GM23338 (cell line): ENCODE measurements at regions not wholly inside any gene's neighbourhood (a gene's known extent, or its start where the extent isn't known, plus 50 kb on each side); places are given as distances from the start of the nearest gene placed in this dataset.

Experiments
- ATAC-seq: fragments of 200-7000 bp; cut with Tn5 transposase; 3 replicates; pipeline ENCODE4 v1.9.1; 2020
- DNase-seq: peaks from one replicate; pipeline ENCODE4 v3.0.0-alpha.2; 2015; ENCODE audit warnings: low spot score
- H2AFZ ChIP-seq: fragments of 200-600 bp; sonication (generic); 2 replicates; pipeline ENCODE4 v1.8.0; 2016; ENCODE audit warnings: antibody characterized with exemption, mild to moderate bottlenecking, moderate library complexity
- H3F3A ChIP-seq: fragments of 200-600 bp; sonication (generic); replicated peaks from 2 replicates; pipeline ENCODE4 v1.8.0; 2017; ENCODE audit warnings: antibody characterized with exemption, mixed run types, low read depth
- H3K27ac ChIP-seq: fragments of 200-600 bp; sonication (generic); 2 replicates; pipeline ENCODE4 v1.6.1; 2016; ENCODE audit warnings: low read depth
- H3K27me3 ChIP-seq: fragments of 200-600 bp; sonication (generic); 2 replicates; pipeline ENCODE4 v1.8.0; 2016; ENCODE audit warnings: mild to moderate bottlenecking, mixed run types, moderate library complexity; ENCODE audit not compliant: insufficient read depth
- H3K36me3 ChIP-seq: fragments of 200-600 bp; sonication (generic); 2 replicates; pipeline ENCODE4 v1.8.0; 2016; ENCODE audit warnings: mild to moderate bottlenecking; ENCODE audit not compliant: insufficient read depth
- H3K4me1 ChIP-seq: fragments of 200-600 bp; sonication (generic); 2 replicates; pipeline ENCODE4 v1.8.0; 2016; ENCODE audit warnings: mild to moderate bottlenecking, moderate library complexity; ENCODE audit not compliant: insufficient read depth
- H3K4me2 ChIP-seq: fragments of 200-600 bp; sonication (generic); 2 replicates; pipeline ENCODE4 v1.7.1; 2017; ENCODE audit warnings: mixed run types
- H3K4me3 ChIP-seq: fragments of 200-600 bp; sonication (generic); 2 replicates; pipeline ENCODE4 v1.6.1; 2016; ENCODE audit warnings: mixed run types
- H3K79me2 ChIP-seq: fragments of 200-600 bp; sonication (generic); replicated peaks from 2 replicates; pipeline ENCODE4 v1.8.0; 2017; ENCODE audit warnings: mild to moderate bottlenecking; ENCODE audit not compliant: insufficient read depth
- H3K9me2 ChIP-seq: fragments of 200-600 bp; sonication (generic); 2 replicates; pipeline ENCODE4 v1.8.0; 2017; ENCODE audit not compliant: insufficient read depth
- H4K20me1 ChIP-seq: fragments of 200-600 bp; sonication (generic); replicated peaks from 2 replicates; pipeline ENCODE4 v1.8.0; 2017; ENCODE audit warnings: mild to moderate bottlenecking; ENCODE audit not compliant: insufficient read depth
- H3K27ac Mint-ChIP-seq: 2 replicates; pipeline ENCODE4 v1.8.0; 2020; ENCODE audit warnings: inconsistent platforms, mild to moderate bottlenecking, moderate library complexity, mixed read lengths
- H3K27me3 Mint-ChIP-seq: 3 replicates; pipeline ENCODE4 v1.8.0; 2022; ENCODE audit warnings: low read depth, mild to moderate bottlenecking, moderate library complexity, mixed read lengths, inconsistent platforms; ENCODE audit not compliant: insufficient read depth, poor library complexity
- H3K36me3 Mint-ChIP-seq: 3 replicates; pipeline ENCODE4 v1.8.0; 2021; ENCODE audit warnings: low read depth, mild to moderate bottlenecking, inconsistent platforms, moderate library complexity, mixed read lengths
- H3K4me1 Mint-ChIP-seq: 3 replicates; pipeline ENCODE4 v1.8.0; 2020; ENCODE audit warnings: mild to moderate bottlenecking, inconsistent platforms, mixed read lengths
- H3K4me3 Mint-ChIP-seq: 3 replicates; pipeline ENCODE4 v1.8.0; 2021; ENCODE audit warnings: moderate library complexity, mild to moderate bottlenecking, inconsistent platforms, mixed read lengths
- H3K9me3 Mint-ChIP-seq: 3 replicates; pipeline ENCODE4 v1.8.0; 2020; ENCODE audit warnings: moderate library complexity, mild to moderate bottlenecking, inconsistent platforms, mixed read lengths
- EZH2 ChIP-seq: fragments of 200-600 bp; sonication (generic); IDR thresholded peaks from one replicate; pipeline ENCODE4 v1.8.0; 2017; ENCODE audit warnings: antibody characterized with exemption, mild to moderate bottlenecking, low read depth; ENCODE audit not compliant: unreplicated experiment
- EZH2phosphoT487 ChIP-seq: fragments of 200-600 bp; sonication (generic); IDR thresholded peaks from one replicate; pipeline ENCODE4 v1.8.1; 2018; ENCODE audit warnings: antibody characterized with exemption; ENCODE audit not compliant: unreplicated experiment
- JUNB ChIP-seq: IDR thresholded peaks from one replicate; pipeline ENCODE4 v1.6.1; 2016; ENCODE audit warnings: antibody characterized with exemption; ENCODE audit not compliant: unreplicated experiment
- NANOG ChIP-seq: IDR thresholded peaks from 2 replicates; pipeline ENCODE4 v1.6.1; 2016; ENCODE audit warnings: antibody characterized with exemption, borderline replicate concordance
- POLR2AphosphoS5 ChIP-seq: IDR thresholded peaks from 2 replicates; pipeline ENCODE4 v1.6.1; 2016; ENCODE audit warnings: antibody characterized with exemption, low read depth
- STAT1 ChIP-seq: IDR thresholded peaks from one replicate; pipeline ENCODE4 v1.6.1; 2016; ENCODE audit warnings: antibody characterized with exemption; ENCODE audit not compliant: unreplicated experiment
- ZNF114 ChIP-seq: fragments of 250-450 bp; sonication (Bioruptor Pico); IDR thresholded peaks from 2 replicates; pipeline ENCODE4 v1.5.0; 2020; ENCODE audit warnings: mild to moderate bottlenecking, moderate library complexity
- ZNF331 ChIP-seq: fragments of 250-450 bp; sonication (Bioruptor Pico); IDR thresholded peaks from 2 replicates; pipeline ENCODE4 v1.5.0; 2020; ENCODE audit warnings: low read depth, mild to moderate bottlenecking, moderate library complexity
- TF ChIP-seq, protein P1 (sequence below): IDR thresholded peaks from 2 replicates; pipeline ENCODE4 v1.6.1; 2016; ENCODE audit warnings: antibody characterized with exemption
- TF ChIP-seq, protein P2 (sequence below): fragments of 250-450 bp; sonication (Bioruptor Pico); IDR thresholded peaks from 2 replicates; pipeline ENCODE4 v1.5.0; 2020; ENCODE audit warnings: mild to moderate bottlenecking, moderate library complexity
- TF ChIP-seq, protein P3 (sequence below), 2 experiments: fragments of 200-600 bp in 1 of 2; sonication (generic) in 1 of 2; conservative IDR thresholded peaks; 2 replicates each; pipeline versions ENCODE4 v1.5.1 to v1.6.1; 2016 to 2017; ENCODE audit warnings: antibody characterized with exemption in 2 of 2, low read depth in 2 of 2, mild to moderate bottlenecking in 2 of 2, moderate library complexity in 1 of 2
- TF ChIP-seq, protein P4 (sequence below): IDR thresholded peaks from one replicate; pipeline ENCODE4 v1.6.1; 2018; ENCODE audit warnings: antibody characterized with exemption; ENCODE audit not compliant: unreplicated experiment

- TF ChIP-seq ZNF114 (CRISPR knock-in tag) (no peak), POLR2AphosphoS5 (no peak), EZH2phosphoT487 (no peak), STAT1 (no peak)
- TF ChIP-seq, protein P1, sequence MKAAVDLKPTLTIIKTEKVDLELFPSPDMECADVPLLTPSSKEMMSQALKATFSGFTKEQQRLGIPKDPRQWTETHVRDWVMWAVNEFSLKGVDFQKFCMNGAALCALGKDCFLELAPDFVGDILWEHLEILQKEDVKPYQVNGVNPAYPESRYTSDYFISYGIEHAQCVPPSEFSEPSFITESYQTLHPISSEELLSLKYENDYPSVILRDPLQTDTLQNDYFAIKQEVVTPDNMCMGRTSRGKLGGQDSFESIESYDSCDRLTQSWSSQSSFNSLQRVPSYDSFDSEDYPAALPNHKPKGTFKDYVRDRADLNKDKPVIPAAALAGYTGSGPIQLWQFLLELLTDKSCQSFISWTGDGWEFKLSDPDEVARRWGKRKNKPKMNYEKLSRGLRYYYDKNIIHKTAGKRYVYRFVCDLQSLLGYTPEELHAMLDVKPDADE = no peak
- TF ChIP-seq, protein P2, sequence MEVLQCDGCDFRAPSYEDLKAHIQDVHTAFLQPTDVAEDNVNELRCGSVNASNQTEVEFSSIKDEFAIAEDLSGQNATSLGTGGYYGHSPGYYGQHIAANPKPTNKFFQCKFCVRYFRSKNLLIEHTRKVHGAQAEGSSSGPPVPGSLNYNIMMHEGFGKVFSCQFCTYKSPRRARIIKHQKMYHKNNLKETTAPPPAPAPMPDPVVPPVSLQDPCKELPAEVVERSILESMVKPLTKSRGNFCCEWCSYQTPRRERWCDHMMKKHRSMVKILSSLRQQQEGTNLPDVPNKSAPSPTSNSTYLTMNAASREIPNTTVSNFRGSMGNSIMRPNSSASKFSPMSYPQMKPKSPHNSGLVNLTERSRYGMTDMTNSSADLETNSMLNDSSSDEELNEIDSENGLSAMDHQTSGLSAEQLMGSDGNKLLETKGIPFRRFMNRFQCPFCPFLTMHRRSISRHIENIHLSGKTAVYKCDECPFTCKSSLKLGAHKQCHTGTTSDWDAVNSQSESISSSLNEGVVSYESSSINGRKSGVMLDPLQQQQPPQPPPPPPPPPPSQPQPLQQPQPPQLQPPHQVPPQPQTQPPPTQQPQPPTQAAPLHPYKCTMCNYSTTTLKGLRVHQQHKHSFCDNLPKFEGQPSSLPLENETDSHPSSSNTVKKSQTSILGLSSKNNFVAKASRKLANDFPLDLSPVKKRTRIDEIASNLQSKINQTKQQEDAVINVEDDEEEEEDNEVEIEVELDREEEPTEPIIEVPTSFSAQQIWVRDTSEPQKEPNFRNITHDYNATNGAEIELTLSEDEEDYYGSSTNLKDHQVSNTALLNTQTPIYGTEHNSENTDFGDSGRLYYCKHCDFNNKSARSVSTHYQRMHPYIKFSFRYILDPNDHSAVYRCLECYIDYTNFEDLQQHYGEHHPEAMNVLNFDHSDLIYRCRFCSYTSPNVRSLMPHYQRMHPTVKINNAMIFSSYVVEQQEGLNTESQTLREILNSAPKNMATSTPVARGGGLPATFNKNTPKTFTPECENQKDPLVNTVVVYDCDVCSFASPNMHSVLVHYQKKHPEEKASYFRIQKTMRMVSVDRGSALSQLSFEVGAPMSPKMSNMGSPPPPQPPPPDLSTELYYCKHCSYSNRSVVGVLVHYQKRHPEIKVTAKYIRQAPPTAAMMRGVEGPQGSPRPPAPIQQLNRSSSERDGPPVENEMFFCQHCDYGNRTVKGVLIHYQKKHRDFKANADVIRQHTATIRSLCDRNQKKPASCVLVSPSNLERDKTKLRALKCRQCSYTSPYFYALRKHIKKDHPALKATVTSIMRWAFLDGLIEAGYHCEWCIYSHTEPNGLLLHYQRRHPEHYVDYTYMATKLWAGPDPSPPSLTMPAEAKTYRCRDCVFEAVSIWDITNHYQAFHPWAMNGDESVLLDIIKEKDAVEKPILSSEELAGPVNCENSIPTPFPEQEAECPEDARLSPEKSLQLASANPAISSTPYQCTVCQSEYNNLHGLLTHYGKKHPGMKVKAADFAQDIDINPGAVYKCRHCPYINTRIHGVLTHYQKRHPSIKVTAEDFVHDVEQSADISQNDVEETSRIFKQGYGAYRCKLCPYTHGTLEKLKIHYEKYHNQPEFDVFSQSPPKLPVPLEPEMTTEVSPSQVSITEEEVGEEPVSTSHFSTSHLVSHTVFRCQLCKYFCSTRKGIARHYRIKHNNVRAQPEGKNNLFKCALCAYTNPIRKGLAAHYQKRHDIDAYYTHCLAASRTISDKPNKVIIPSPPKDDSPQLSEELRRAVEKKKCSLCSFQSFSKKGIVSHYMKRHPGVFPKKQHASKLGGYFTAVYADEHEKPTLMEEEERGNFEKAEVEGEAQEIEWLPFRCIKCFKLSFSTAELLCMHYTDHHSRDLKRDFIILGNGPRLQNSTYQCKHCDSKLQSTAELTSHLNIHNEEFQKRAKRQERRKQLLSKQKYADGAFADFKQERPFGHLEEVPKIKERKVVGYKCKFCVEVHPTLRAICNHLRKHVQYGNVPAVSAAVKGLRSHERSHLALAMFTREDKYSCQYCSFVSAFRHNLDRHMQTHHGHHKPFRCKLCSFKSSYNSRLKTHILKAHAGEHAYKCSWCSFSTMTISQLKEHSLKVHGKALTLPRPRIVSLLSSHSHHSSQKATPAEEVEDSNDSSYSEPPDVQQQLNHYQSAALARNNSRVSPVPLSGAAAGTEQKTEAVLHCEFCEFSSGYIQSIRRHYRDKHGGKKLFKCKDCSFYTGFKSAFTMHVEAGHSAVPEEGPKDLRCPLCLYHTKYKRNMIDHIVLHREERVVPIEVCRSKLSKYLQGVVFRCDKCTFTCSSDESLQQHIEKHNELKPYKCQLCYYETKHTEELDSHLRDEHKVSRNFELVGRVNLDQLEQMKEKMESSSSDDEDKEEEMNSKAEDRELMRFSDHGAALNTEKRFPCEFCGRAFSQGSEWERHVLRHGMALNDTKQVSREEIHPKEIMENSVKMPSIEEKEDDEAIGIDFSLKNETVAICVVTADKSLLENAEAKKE = no peak
Measured at GRCh38 chr18:26791676-26792075, 73.8 kb downstream of the AQP4 start (continued).

GRCh38 chr18:26784599-26784998 is 80.9 kb downstream of the AQP4 start:
- no peak overlapping the region for H3K27ac ChIP-seq
- H3K79me2 ChIP-seq = no peaks in the 10 kb centered on the region
- no peaks in the 10 kb centered on the region for H3K36me3 ChIP-seq
- no peak for ATAC-seq
- H3K27me3 Mint-ChIP-seq = no peaks in the 10 kb centered on the region
- no peak overlapping the region for H3K4me3 ChIP-seq
- H3K4me1 Mint-ChIP-seq = peaks cover 25% of the 10 kb centered on the region
- H4K20me1 ChIP-seq = no peaks in the 10 kb centered on the region
- peaks cover 3% of the 10 kb centered on the region; the same call in 1 of the 2 replicates for H3K9me2 ChIP-seq
- DNase-seq = no peak
- no peaks in the 10 kb centered on the region for H3K36me3 Mint-ChIP-seq
- H3K4me1 ChIP-seq = peaks cover 4% of the 10 kb centered on the region; the same call in 1 of the 2 replicates
- H3K9me3 Mint-ChIP-seq = no peaks in the 10 kb centered on the region
- no peak overlapping the region for H3K4me2 ChIP-seq
- no peaks in the 10 kb centered on the region for H3K27me3 ChIP-seq
- no peak overlapping the region for H3K27ac Mint-ChIP-seq
- no peak overlapping the region for H2AFZ ChIP-seq
- H3K4me3 Mint-ChIP-seq = no peak overlapping the region
- no peaks in the 10 kb centered on the region for H3F3A ChIP-seq
- TF ChIP-seq POLR2AphosphoS5 (no peak), STAT1 (no peak), JUNB (no peak), EZH2 (no peak), ZNF331 (CRISPR knock-in tag) (no peak), NANOG (no peak), EZH2phosphoT487 (no peak), ZNF114 (CRISPR knock-in tag) (no peak)
- TF ChIP-seq, protein P1 = no peak
- TF ChIP-seq, protein P3, sequence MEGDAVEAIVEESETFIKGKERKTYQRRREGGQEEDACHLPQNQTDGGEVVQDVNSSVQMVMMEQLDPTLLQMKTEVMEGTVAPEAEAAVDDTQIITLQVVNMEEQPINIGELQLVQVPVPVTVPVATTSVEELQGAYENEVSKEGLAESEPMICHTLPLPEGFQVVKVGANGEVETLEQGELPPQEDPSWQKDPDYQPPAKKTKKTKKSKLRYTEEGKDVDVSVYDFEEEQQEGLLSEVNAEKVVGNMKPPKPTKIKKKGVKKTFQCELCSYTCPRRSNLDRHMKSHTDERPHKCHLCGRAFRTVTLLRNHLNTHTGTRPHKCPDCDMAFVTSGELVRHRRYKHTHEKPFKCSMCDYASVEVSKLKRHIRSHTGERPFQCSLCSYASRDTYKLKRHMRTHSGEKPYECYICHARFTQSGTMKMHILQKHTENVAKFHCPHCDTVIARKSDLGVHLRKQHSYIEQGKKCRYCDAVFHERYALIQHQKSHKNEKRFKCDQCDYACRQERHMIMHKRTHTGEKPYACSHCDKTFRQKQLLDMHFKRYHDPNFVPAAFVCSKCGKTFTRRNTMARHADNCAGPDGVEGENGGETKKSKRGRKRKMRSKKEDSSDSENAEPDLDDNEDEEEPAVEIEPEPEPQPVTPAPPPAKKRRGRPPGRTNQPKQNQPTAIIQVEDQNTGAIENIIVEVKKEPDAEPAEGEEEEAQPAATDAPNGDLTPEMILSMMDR (conservative IDR thresholded peaks at IDR 0.05; ENCODE audit: low read depth in 2 of 2) = no peak
- TF ChIP-seq, protein P4, sequence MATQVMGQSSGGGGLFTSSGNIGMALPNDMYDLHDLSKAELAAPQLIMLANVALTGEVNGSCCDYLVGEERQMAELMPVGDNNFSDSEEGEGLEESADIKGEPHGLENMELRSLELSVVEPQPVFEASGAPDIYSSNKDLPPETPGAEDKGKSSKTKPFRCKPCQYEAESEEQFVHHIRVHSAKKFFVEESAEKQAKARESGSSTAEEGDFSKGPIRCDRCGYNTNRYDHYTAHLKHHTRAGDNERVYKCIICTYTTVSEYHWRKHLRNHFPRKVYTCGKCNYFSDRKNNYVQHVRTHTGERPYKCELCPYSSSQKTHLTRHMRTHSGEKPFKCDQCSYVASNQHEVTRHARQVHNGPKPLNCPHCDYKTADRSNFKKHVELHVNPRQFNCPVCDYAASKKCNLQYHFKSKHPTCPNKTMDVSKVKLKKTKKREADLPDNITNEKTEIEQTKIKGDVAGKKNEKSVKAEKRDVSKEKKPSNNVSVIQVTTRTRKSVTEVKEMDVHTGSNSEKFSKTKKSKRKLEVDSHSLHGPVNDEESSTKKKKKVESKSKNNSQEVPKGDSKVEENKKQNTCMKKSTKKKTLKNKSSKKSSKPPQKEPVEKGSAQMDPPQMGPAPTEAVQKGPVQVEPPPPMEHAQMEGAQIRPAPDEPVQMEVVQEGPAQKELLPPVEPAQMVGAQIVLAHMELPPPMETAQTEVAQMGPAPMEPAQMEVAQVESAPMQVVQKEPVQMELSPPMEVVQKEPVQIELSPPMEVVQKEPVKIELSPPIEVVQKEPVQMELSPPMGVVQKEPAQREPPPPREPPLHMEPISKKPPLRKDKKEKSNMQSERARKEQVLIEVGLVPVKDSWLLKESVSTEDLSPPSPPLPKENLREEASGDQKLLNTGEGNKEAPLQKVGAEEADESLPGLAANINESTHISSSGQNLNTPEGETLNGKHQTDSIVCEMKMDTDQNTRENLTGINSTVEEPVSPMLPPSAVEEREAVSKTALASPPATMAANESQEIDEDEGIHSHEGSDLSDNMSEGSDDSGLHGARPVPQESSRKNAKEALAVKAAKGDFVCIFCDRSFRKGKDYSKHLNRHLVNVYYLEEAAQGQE = no peak
